Large intestine (tissue), 3 donors: ENCODE measurements at regions not wholly inside any gene's neighbourhood (a gene's known extent, or its start where the extent isn't known, plus 50 kb on each side); places are given as distances from the start of the nearest gene placed in this dataset.

ENCODE experiments used
- DNase-seq, 2 donors: peaks; one replicate each; pipeline versions ENCODE4 v3.0.0 to v3.0.0-alpha.2; 2013
- H3K27ac ChIP-seq: one replicate; pipeline ENCODE4 v1.5.1; 2013; ENCODE audit warnings: low read length
- H3K27me3 ChIP-seq: 2 replicates; pipeline ENCODE4 v1.6.1; 2013; ENCODE audit warnings: low read length; ENCODE audit not compliant: control insufficient read depth, insufficient read depth
- H3K36me3 ChIP-seq: 2 replicates; pipeline ENCODE4 v1.6.1; 2013; ENCODE audit warnings: low read length; ENCODE audit not compliant: control insufficient read depth, insufficient read depth
- H3K4me1 ChIP-seq: one replicate; pipeline ENCODE4 v1.6.1; 2013; ENCODE audit warnings: low read length; ENCODE audit not compliant: control insufficient read depth, insufficient read depth
- H3K4me3 ChIP-seq: one replicate; pipeline ENCODE4 v1.5.1; 2013; ENCODE audit warnings: low read length
- H3K9me3 ChIP-seq: one replicate; pipeline ENCODE4 v1.6.1; 2013; ENCODE audit warnings: mild to moderate bottlenecking, low read depth, low read length, moderate library complexity; ENCODE audit not compliant: control insufficient read depth
- WGBS: methylation state at CpG from one replicate; pipeline ENCODE4 v1.1.5; 2013; ENCODE audit warnings: low lambda C conversion rate; ENCODE audit not compliant: insufficient coverage; 5-methylcytosine and 5-hydroxymethylcytosine counted together

- DNase-seq = no peak
- Histone ChIP-seq H3K4me1 (no peaks in the 10 kb centered on the region), H3K36me3 (no peaks in the 10 kb centered on the region), H3K4me3 (no peak overlapping the region), H3K27ac (no peak overlapping the region), H3K9me3 (peaks cover 7% of the 10 kb centered on the region), H3K27me3 (no peaks in the 10 kb centered on the region)
- WGBS = no CpG with 5 or more reads among the region's 6 CpGs
These were observed 166.2 kb downstream of the URB2 start for GRCh38 chr1:229792012-229792975.

DNA sequence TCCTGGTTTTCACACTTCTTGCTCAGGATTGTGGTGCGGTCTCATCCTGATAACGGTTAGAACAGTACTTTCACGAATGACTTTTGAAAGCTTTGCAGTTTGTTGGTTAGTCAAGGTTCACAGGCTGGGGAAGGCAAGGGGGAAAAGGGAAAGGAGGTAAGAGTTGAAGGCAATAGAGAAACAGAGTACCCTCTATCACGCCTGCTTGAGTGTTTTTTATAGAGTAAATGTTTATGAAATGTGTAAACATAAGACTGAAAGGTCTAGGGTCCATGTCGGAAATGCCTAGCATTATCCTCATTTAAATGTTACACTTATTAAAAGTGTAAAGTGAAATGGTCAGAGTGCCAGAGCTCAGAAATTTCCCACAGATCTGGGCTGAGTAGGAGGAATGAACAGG is 167.4 kb downstream of the URB2 start:
- no peaks in the 10 kb centered on the region for H3K27me3 ChIP-seq
- H3K27ac ChIP-seq = no peak overlapping the region
- no peak overlapping the region for H3K4me3 ChIP-seq
- H3K9me3 ChIP-seq = no peaks in the 10 kb centered on the region
- no peaks in the 10 kb centered on the region for H3K4me1 ChIP-seq
- 83% methylated on average over 1 of the region's 5 CpGs for WGBS
- no peaks in the 10 kb centered on the region for H3K36me3 ChIP-seq
- DNase-seq = no peak

GRCh38 chr1:229798558-229798957 is 172.5 kb downstream of the URB2 start:
- Histone ChIP-seq H3K9me3 (no peaks in the 10 kb centered on the region), H3K27ac (no peak overlapping the region), H3K36me3 (no peaks in the 10 kb centered on the region), H3K4me1 (no peaks in the 10 kb centered on the region), H3K4me3 (no peak overlapping the region), H3K27me3 (no peaks in the 10 kb centered on the region)
- WGBS = 93% methylated on average over 2 of the region's 3 CpGs
- no peak for DNase-seq

DNA sequence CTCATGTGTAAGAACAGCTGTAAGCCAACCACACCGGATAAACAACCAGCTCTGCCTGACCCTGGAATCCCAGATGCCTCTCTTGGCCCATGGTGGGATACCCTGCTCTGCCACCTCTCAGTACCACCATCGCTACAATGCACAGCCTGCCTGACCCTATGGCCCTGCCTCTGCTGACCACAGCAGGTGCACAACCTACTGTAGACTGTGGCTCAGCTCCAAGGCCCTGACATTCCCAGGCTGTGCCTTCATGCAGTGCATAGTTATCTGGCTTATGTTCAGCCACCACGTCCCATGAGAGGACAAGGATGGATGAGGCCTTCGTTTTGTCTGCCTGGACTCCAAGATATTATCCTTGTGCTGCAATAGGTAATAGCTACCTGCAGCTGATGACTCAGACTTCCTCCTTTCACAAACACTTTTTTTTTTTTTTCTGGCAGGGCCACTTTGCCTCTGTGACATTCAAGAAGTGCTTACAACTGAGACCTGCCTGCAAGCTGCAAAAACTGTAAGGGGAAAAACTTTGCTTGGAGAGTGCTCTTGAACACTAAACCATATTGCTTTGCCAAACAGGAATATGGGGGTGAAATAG is 177.7 kb downstream of the URB2 start:
- DNase-seq = peak; percentile 22 to 36

GRCh38 chr1:229808272-229808671 is 182.2 kb downstream of the URB2 start:
- no peaks in the 10 kb centered on the region for H3K36me3 ChIP-seq
- no peak overlapping the region for H3K4me3 ChIP-seq
- H3K27me3 ChIP-seq = no peaks in the 10 kb centered on the region
- peaks cover 18% of the 10 kb centered on the region for H3K9me3 ChIP-seq
- DNase-seq = no peak
- WGBS = no CpG with 5 or more reads among the region's 2 CpGs
- H3K27ac ChIP-seq = no peak overlapping the region
- no peaks in the 10 kb centered on the region for H3K4me1 ChIP-seq

More for the DNA sequence above, 177.7 kb downstream of the URB2 start:
- Histone ChIP-seq H3K27ac (no peak overlapping the region), H3K4me1 (no peaks in the 10 kb centered on the region), H3K36me3 (no peaks in the 10 kb centered on the region), H3K9me3 (peaks cover 6% of the 10 kb centered on the region), H3K4me3 (no peak overlapping the region), H3K27me3 (no peaks in the 10 kb centered on the region)
- 14% methylated on average over 1 of the region's 4 CpGs for WGBS

GRCh38 chr1:229810140-229810539 is 184.1 kb downstream of the URB2 start:
- Histone ChIP-seq H3K9me3 (peaks cover 14% of the 10 kb centered on the region), H3K4me1 (no peaks in the 10 kb centered on the region), H3K4me3 (no peak overlapping the region), H3K27ac (no peak overlapping the region), H3K27me3 (no peaks in the 10 kb centered on the region), H3K36me3 (no peaks in the 10 kb centered on the region)
- WGBS = 57% methylated on average over 1 of the region's 1 CpG
- no peak for DNase-seq

DNA sequence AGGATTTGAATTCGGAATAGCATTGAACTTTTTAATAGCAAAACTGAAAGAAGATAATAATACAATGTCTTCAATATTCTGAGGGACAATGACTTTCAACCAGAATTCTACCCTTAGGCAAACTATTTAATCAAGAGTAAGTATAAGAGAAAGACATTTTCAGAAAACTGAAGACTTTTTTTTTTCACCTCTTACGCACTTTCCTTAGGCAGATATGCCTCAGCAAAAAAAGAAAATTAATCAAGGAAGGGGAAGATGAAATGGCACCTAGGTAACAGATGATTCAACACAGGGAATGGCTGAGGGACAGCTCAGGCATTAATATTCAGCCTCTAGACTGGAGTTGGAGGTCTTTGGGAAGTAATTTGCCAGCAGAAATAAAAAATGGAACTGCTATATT is 184.9 kb downstream of the URB2 start:
- no peaks in the 10 kb centered on the region for H3K36me3 ChIP-seq
- peaks cover 12% of the 10 kb centered on the region for H3K9me3 ChIP-seq
- 100% methylated on average over 2 of the region's 2 CpGs for WGBS
- no peak for DNase-seq
- no peak overlapping the region for H3K4me3 ChIP-seq
- no peaks in the 10 kb centered on the region for H3K4me1 ChIP-seq
- no peak overlapping the region for H3K27ac ChIP-seq
- no peaks in the 10 kb centered on the region for H3K27me3 ChIP-seq

DNA sequence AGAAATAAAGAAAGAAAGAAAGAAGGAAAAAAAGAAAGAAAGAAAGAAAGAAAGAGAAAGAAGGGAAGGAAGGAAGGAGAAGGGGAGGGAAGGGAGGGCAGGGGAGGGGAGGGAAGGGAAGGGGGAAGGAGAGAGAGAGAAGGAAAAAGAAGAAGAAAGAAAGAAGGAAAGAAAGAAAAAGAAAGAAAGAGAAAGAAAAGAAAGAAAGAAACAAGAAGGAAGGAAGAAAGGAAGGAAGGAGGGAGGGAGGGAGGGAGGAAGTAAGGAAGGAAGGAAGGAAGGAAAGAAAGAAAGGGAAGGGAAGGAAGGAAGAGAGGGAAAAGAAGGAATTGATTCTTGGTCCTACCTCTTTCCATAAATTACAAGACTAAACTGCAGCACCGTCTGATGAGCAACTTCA is 186.1 kb downstream of the URB2 start:
- no peaks in the 10 kb centered on the region for H3K27me3 ChIP-seq
- H3K9me3 ChIP-seq = peaks cover 12% of the 10 kb centered on the region
- no peak for DNase-seq
- H3K4me3 ChIP-seq = no peak overlapping the region
- no peaks in the 10 kb centered on the region for H3K4me1 ChIP-seq
- no CpG with 5 or more reads among the region's 1 CpG for WGBS
- H3K27ac ChIP-seq = no peak overlapping the region
- no peaks in the 10 kb centered on the region for H3K36me3 ChIP-seq

GRCh38 chr1:229812693-229813092 is 186.6 kb downstream of the URB2 start:
- H3K27me3 ChIP-seq = no peaks in the 10 kb centered on the region
- no peaks in the 10 kb centered on the region for H3K4me1 ChIP-seq
- H3K36me3 ChIP-seq = no peaks in the 10 kb centered on the region
- no peak overlapping the region for H3K27ac ChIP-seq
- no peak overlapping the region for H3K4me3 ChIP-seq
- WGBS = no CpG with 5 or more reads among the region's 4 CpGs
- peaks cover 12% of the 10 kb centered on the region for H3K9me3 ChIP-seq
- DNase-seq = no peak

DNA sequence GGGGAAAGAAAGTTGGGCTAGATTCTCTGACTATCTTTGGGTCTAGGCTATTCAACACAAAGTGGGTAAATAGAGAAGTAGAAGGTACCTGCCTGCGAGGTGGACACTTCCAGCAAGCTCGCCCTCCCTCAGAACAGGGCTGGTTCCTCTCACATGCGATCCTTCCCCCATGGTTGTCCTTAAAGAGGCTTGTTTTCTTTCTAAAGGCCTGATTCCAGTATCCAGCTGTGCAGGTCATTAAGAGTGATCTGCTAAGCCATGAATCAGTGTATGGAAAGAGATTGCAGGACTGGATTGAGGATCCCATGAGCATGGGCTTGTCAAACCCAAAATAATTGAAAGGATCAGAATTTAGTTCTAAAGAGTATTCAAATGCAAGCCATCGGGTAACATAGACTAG is 189.0 kb downstream of the URB2 start:
- Histone ChIP-seq H3K36me3 (no peaks in the 10 kb centered on the region), H3K4me3 (no peak overlapping the region), H3K27me3 (no peaks in the 10 kb centered on the region), H3K27ac (no peak overlapping the region), H3K9me3 (peaks cover 11% of the 10 kb centered on the region), H3K4me1 (no peaks in the 10 kb centered on the region)
- DNase-seq = no peak
- no CpG with 5 or more reads among the region's 4 CpGs for WGBS
